Ecto neural progenitor cell (in vitro differentiated cells): ENCODE measurements at regions not wholly inside any gene's neighbourhood (a gene's known extent, or its start where the extent isn't known, plus 50 kb on each side); places are given as distances from the start of the nearest gene placed in this dataset.
A peak's percentile ranks its signal among the peaks of the same experiment; 100 is the strongest.
"Not testable (repeated sequence)": the region's sequence is repeated elsewhere in the genome, so short reads cannot be mapped to it uniquely, and the experiment has no call there.

ENCODE experiments used
- DNase-seq: peaks from one replicate; pipeline ENCODE4 v3.0.0-alpha.2; 2018; ENCODE audit warnings: low spot score

- no peak for DNase-seq
Observed at GRCh38 chr1:229886636-229887035, 180.4 kb upstream of the GALNT2 start.

GRCh38 chr1:229887043-229887822, 179.8 kb upstream of the GALNT2 start:
- DNase-seq: peak; percentile 16

- no peak for DNase-seq
Observed at GRCh38 chr1:229888157-229888556, 178.9 kb upstream of the GALNT2 start.

- peak; percentile 6 for DNase-seq
Observed at GRCh38 chr1:229888561-229889001, 178.5 kb upstream of the GALNT2 start.

GRCh38 chr1:229889031-229889517, 178.0 kb upstream of the GALNT2 start:
- DNase-seq: no peak

DNA sequence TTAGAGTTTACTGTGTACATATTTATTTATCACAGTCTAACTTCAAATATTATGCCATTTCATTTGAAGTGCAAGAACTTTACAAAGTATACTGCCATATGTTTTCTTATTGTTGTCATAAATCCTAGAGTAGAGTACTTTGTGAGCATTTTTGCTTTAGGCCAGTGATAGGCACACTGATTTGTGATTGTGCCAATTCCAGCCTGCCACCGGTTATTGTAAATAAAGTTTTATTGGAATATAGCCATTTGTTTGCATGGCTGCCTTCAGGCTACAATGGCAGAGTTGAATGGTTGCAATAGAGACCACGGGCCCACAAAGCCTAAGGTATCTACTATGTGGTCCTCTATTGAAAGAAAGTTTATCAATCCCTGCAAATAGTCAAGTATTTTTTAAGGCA, 175.8 kb upstream of the GALNT2 start:
- no peak for DNase-seq

- no peak for DNase-seq
Observed at GRCh38 chr1:229892515-229893117, 174.4 kb upstream of the GALNT2 start.

DNA sequence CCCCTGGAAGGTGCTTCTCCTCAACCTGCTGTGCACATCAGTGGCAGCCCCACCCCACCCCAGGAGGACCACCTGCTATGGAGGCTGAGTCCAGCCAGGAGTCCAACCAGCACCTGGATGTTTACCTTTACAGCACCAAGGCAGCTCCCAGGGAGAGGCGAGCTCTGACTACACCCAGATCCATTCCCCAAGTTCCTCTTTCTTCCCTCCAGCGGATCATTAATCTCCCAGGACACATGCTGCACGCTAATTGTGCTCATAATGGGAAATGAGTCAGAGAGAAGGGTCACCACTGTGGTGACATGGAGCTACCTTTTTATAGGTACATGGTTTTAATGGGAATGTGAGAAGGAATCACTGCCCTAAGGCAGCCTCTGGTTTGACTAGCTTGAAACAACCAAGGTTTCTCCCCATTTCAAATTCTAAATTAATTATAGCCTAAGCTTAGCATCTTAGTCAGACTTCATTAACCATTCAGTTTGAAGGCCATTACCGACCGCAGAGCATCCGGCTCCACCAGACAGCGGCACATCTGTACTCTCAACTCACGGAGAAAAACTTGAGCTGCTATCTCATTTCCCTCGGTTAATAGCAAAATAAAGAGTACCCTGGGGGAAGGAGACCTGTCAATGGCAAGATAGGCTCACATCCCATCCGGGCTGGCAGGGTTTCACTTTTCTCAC, 173.1 kb upstream of the GALNT2 start:
- DNase-seq: no peak

DNA sequence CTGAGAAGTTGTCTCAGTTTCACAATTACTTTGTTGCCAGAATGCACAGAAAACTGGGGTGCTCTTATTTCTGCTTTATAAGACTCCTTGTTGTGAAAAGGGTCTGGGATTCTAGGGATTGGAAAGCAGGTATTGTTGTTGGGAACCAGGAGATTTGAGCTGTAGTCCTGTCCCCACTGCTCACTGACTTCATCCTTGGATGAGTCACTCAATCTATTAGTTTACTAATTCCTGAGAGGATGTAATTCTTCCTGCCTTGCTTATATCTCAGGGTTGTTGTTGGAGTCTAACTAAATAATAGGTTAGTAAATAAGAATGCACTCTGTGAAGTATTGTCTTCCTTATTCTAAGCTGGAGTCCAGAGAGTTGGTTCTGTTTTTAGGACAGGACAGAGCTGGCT, 172.5 kb upstream of the GALNT2 start:
- no peak for DNase-seq

DNA sequence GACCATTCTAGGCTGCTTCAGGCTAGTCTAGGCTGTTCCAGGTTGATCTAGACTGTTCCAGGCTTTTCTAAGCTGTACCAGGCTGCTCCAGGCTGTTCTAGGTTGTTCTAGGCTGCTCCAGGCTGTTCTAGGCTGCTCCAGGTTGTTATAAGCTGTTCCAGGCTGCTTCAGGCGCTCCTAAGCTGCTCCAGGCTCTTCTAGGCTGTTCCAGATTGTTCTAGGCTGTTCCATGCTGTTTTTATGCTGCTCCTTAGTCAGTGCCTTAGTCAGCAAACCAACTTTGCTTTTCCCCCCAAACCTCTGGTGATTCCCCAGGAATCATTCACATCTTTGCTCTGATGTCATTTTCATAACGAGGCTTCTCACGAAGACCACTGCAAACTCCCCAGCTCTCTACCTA, 171.4 kb upstream of the GALNT2 start:
- no peak for DNase-seq

GRCh38 chr1:229896306-229896705, 170.7 kb upstream of the GALNT2 start:
- DNase-seq: no peak

DNA sequence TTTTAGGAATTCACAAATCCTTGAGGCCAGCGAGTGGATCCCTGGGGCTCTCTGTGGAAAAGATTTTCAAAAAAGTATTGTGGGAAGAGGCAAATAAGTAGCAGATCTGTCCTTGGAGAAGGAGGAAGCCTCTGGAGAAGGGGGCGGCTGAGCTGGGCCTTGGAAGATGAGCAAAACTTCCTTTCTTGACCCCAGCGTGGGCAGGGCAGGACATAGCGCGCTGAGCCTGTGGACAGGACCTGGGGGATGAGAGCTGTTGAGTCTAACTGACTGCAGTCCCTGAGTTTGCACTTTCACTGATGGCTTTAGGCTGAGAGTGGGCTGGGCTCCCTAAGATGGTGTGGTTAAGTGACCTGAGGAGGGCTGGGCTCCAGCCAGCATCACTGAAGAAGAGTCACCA, 170.2 kb upstream of the GALNT2 start:
- DNase-seq: no peak

DNA sequence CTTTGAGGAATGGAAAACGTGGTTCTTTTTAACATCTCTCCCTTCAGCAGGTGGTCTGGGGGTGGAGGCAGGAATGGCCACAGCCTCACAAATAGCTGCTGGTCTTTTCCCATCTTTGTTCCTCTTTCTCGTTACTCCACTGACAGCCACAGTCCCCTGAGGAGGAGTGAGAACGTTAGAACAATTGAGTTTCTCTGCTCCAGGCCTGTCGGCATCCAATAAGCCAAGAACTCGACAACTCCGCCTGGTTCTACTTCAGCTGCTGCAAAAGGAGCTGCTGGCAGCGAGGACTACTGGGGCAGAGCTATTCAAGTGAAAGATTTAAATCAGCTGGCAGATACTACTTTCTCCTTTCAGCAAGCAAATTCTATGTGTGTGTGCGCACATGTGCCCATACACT, 169.5 kb upstream of the GALNT2 start:
- no peak for DNase-seq

GRCh38 chr1:229900220-229900619, 166.8 kb upstream of the GALNT2 start:
- DNase-seq: no peak

GRCh38 chr1:229905031-229905545, 161.9 kb upstream of the GALNT2 start:
- no peak for DNase-seq

- DNase-seq: no peak
Observed at GRCh38 chr1:229905652-229906051, 161.4 kb upstream of the GALNT2 start.

DNA sequence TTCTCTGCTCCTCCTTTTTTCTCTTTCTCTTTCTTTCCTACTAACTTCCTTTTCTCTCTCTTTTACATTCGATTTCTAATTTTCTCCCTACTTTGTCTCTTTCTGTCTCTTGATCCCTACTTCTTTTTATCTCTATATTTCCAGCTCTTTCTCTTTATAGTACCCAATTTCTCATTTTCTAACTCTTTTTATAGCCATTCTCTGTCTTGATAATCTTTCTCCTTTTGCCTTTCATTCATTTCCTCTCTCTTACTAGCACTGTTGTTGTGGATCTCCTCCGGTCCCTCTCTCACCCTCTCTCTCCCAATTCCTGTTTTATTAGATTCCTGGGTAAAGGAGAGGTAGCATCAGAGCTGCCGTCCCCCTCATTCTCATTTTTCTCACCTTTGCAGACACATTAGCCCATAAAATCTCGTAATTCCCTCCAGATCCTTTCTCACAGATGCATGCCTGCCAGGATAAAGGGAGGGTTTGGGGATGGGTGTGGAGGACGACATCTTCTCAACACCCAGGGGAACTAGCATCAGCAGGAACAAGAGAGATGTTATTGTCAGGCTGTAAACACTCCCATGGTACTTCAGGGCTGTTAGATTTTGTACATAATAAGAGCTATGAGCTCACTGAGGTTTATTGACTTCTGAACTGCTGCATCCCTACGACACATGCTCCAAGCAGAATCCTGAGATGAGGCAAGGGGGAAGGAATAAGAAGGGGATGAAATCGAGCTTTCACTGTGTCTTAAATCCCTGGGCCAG, 159.0 kb upstream of the GALNT2 start:
- DNase-seq: no peak

DNA sequence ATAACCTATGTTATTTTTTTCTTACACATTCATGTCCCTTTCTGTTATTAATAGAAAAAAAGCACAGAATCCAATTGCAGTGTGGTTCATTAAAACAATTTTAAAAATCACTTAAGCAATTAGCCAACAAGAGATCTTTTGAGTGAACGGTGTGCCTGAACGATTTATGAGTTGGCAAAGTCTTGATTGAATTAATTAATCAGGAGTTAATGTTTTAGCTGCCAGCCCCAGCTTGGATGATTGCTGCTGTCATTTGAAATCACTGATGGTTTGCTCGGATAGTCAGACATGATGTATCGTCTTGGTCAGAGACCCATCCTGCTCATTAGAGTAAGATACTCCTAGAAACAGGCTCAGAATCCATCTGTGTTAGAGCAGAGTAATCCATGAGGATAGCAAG, 158.3 kb upstream of the GALNT2 start:
- no peak for DNase-seq

DNA sequence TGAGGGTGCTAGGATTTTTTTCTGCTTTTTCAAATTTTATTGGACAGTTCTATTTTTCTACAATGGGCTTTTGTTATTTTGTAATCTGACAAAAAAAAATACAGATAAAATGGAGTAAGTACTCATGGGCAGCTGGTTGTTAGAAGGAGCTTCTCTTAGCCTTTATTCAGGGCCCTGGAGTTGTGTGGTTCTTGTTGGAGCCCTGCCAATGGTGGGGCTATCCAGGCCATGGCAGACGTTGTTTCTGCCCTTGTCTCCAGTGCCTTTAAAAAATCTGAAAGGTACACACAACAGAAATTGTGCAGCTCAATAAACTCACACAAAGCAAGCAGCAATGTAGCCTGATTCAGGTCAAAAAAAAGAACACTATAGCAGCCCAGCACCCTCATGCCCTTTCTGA, 153.5 kb upstream of the GALNT2 start:
- no peak for DNase-seq

DNA sequence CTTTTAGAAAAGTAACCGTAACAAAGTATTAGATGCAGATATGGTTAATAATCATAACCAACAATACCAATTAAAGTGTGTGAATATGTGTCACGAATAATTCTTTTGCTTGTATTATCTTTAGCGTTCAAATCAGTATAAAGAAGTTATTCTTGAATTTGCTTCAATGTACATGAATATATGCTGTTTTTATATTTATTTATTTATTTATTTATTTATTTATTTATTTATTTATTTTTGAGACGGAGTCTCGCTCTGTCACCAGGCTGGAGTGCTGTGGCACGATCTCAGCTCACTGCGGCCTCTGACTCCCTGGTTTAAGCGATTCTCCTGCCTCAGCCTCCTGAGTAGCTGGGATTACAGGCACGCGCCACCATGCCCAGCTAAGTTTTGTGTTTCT, 147.6 kb upstream of the GALNT2 start:
- not testable (repeated sequence) for DNase-seq

DNA sequence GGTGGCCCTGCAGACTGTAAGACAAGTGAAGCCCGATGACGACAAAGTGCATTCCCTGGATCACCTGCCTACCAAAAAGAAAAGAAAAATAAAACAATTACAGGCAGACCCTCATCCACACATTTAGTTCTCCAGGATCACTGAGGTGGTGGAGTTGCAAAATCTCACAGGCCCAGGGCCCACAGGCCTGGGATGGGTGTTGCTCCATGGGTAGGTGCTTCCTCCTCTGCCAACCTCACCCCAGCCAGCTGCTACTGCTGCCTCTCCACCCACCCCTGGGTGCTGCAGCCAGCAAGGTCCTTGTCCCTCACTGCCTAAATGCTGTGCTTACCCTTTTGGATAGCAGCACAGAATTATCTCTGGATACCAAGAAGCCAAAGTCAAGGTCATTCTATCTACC, 146.4 kb upstream of the GALNT2 start:
- DNase-seq: no peak

GRCh38 chr1:229922249-229922648, 144.8 kb upstream of the GALNT2 start:
- DNase-seq: no peak
